PC-3 (cell line): ENCODE measurements at regions not wholly inside any gene's neighbourhood (a gene's known extent, or its start where the extent isn't known, plus 50 kb on each side); places are given as distances from the start of the nearest gene placed in this dataset.

Experiments
- EZH2 ChIP-seq: fragments of 300-600 bp; sonication (generic); IDR thresholded peaks from one replicate; pipeline ENCODE4 v1.6.1; 2017; ENCODE audit warnings: antibody characterized with exemption, mild to moderate bottlenecking, low read length; ENCODE audit not compliant: unreplicated experiment
- EZH2phosphoT487 ChIP-seq: fragments of 300-600 bp; sonication (generic); IDR thresholded peaks from 2 replicates; pipeline ENCODE4 v1.6.1; 2018; ENCODE audit warnings: mild to moderate bottlenecking, antibody characterized with exemption, low read length, borderline replicate concordance
- TF ChIP-seq, protein P1 (sequence below): fragments of 300-600 bp; sonication (generic); conservative IDR thresholded peaks from 2 replicates; pipeline ENCODE4 v1.5.1; 2017; ENCODE audit warnings: antibody characterized with exemption, low read depth, mild to moderate bottlenecking, low read length

GRCh38 chr1:4549930-4550329 is 104.5 kb upstream of the AJAP1 start:
- TF ChIP-seq EZH2 (no peak), EZH2phosphoT487 (no peak)
- TF ChIP-seq, protein P1, sequence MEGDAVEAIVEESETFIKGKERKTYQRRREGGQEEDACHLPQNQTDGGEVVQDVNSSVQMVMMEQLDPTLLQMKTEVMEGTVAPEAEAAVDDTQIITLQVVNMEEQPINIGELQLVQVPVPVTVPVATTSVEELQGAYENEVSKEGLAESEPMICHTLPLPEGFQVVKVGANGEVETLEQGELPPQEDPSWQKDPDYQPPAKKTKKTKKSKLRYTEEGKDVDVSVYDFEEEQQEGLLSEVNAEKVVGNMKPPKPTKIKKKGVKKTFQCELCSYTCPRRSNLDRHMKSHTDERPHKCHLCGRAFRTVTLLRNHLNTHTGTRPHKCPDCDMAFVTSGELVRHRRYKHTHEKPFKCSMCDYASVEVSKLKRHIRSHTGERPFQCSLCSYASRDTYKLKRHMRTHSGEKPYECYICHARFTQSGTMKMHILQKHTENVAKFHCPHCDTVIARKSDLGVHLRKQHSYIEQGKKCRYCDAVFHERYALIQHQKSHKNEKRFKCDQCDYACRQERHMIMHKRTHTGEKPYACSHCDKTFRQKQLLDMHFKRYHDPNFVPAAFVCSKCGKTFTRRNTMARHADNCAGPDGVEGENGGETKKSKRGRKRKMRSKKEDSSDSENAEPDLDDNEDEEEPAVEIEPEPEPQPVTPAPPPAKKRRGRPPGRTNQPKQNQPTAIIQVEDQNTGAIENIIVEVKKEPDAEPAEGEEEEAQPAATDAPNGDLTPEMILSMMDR, result no peak
